SKM-1 treated with dmso at 0.1 percent for 144 hours (cell line): ENCODE measurements at regions not wholly inside any gene's neighbourhood (a gene's known extent, or its start where the extent isn't known, plus 50 kb on each side); places are given as distances from the start of the nearest gene placed in this dataset.
"Not testable (repeated sequence)": the region's sequence is repeated elsewhere in the genome, so short reads cannot be mapped to it uniquely, and the experiment has no call there.

Source experiments
- DNase-seq: peaks from one replicate; lab custom pipeline; 2025; ENCODE audit not compliant: unreplicated experiment; lab: John Stamatoyannopoulos, UW

DNA sequence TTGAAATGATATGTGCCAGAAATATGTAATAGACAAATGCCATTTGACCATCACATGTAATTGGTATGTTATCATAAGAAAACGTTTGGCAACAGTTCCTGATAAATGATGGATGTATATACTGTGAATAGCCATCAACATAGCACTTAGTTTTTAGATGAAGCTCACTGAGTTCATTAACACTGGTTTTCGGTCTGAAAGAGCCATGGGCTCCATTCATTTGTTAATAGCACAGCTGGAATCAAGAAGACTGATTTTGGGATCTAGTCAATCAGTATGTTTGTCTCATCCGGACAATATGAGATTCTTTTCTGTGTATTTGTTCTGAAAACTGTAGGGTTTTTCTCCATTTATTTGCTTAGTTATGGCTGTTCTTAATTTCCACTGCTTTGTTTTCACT, 413.5 kb upstream of the CLINT1 start:
- DNase-seq: no peak

DNA sequence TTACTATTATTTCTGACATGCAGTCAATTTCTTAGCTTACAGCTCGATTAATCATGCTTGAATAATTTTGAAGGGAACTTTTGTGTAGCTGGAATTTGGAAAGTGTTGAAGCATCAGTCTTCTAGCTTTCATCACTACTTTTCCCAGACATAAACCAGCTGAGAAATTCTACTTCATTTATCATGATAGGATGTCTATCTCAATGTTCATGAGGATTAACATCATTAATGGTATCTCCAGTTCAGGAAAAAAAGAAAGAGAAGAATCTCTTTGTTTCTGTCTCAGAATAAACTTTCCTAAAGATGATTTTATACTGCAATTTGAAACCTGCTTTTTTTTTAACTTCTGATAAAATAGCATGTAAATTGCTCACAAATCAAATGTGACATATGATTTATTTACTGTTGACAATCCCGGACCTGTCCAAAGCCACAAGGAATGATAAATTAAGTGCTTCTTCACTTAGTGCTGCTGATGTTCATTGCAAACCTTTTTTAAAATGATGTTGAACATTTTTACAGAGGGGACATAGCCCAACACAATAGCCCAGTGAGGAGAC, 412.1 kb upstream of the CLINT1 start:
- DNase-seq: no peak

DNA sequence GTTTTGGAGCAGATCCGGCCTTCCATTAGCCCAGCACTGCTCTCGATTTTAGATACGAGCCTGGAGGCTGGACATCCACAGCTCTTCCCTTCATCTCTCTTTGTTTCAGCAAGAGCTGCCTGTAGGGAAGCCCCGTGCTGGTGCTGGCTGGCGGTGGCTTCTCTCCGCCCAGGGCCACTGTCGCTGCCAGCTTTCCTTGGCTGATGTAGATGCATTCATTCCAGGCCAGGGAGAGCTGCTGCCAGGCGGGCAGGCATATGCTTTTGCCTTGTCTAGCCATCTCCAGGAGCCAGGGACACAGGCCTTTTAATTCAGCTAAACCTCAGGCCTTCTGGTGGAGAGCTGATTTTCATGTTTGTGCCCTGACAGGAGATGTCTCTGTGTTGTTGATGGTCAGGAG, 409.3 kb upstream of the CLINT1 start:
- DNase-seq: no peak

DNA sequence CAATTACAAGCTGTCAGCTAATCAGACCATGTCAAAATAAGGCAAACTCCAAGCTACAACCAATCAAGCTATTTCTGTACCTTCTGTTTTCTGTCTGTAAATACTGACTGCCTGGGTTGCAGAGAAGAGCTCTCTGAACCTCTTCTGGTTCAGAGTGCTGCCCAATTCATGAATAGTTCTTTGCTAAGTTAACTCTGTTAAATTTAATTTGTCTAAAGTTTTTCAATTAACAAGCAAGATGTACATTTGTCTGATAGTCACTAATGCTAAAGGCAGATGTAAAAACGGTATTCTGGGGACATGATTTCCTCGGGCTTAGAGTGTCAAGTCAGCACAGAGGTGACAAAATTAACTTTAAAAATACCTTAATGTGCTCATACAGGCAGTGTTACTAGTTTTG, 408.3 kb upstream of the CLINT1 start:
- no peak for DNase-seq

DNA sequence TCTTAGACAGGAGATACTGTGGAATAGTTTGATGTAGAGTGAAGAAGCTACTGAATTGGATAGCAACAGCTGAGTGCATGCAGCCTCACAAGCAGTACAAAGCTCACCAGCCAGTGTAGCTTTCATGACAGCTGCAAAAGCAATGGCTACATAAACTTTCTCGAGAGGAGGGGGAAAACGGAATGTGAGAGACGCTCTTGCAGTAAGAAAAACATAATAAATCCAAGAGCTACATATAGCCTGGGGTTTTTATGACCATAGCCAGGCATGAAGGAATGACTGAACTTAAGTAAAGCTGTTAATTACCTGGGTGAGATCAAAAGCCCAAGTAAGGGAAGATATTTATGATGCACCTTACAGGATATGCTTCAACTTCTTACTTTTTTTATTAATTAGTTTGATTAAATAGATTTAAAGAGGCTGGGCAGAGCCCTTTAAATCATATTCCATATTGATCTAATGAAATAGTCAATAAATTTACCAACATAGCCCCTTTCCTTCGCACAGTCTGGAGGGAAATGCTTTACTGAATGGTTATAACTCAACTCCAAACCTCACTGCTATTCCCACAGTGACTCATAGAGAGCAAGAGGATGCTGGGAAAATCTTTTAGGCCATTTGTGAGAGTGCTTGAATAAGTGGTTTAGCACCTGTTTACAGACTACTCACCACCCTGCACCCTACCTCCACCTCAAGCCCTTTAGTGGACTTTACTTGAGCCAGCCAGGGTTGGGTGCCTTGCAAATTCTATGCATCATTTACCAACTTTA, 407.2 kb upstream of the CLINT1 start:
- DNase-seq: no peak

DNA sequence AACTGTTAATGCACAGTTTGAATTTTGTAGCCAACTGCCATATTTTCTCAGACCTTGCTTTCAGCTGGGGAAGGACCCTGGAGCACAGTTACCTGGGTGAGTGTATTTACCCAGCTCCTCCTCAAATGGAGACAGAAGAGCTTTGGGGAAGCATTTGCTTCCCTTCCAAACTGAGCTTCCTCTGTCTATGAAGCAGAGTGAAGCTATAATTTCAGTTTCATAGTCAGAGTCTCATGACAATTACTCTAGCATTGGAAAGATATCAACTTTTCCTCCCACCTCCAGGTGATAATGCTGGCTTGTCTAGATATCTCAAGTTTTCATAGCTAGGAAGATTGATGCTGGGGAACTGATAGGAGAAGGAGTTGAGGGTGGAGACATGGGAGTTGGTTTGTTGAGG, 406.4 kb upstream of the CLINT1 start:
- no peak for DNase-seq

DNA sequence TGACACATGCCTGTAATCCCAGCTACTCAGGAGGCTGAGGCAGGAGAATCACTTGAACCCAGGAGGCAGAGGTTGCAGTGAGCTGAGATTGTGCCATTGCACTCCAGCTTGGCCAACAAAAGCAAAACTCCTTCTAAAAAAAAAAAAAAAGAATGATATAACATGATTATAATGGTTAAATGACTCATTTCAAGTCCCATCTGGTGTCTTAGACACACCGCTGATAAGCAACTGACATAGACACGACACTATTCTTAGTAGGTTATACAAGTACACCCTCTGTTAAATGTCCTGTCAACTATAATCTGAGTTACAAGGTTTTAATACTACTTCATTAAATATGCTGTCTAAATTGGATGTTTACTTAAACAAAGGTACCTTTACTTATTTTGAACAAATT, 405.3 kb upstream of the CLINT1 start:
- DNase-seq: no peak

DNA sequence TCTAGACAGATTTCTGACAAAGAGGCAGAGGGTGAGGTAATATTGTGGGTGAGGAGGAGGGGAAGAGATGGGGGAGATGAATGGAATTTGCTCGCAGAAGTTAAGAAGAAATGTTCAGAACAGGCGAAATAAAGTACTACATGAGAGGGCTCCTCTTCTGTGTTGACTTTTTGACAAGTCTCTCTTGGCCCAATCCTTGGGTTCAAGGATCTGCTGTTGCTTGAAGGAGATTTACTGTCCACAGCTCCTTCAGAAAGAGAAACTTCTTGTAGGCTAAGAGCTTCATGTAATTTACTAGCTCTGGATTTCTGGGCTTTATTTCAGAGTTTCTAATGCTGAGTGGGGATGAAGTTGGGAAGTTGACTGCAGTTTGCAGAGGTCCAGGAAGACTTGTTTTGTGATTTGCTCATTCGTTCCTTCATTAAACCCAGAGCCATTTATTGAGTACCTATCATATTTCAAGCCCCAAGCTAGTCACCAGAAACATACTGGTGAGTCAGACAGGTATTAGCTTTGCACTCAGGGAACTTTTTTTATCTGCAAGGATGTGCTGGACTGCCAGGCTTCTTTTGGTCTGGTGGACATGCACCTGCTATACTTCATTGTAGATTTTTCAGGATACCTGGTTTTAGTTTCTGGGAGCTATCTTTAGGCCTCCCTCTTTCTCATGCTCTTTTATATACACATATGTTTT, 402.9 kb upstream of the CLINT1 start:
- no peak for DNase-seq

DNA sequence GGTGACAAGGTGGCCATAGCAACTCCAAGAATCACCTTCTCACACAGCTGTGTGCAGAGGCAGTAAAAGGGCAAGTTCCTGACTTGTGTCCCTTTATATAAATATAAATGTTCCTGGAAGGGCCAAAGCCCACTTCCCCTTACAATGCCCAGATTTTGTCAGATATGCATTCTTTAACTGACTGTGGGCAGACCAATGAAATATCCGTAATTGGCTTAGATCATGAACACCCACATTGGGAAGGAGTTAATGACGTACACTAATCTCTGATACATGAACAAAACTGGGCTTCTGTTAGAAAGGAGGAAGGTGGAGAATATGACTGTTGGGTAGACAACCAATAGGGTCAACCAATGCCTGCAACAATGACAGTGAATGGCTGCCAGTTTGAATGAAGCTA, 397.2 kb upstream of the CLINT1 start:
- DNase-seq: no peak

DNA sequence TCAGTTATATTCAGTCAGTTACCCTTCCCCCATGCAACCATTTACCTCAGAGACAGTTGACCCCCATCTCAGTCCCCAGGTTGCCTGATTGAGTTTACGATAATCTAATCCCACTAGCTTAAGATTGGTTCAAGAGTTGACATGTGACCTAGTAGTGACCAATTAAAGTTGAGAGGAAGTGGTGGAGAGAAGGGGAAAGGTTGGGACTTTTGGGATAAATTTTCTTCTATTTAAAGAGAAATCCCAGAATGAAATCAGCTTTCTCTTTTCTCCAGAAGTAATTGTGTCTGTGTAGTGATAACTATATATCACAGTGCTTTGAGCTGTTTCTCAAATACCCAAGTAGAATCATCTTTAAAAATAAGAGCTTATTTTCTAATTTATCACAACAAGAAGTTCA, 396.7 kb upstream of the CLINT1 start:
- DNase-seq: no peak

DNA sequence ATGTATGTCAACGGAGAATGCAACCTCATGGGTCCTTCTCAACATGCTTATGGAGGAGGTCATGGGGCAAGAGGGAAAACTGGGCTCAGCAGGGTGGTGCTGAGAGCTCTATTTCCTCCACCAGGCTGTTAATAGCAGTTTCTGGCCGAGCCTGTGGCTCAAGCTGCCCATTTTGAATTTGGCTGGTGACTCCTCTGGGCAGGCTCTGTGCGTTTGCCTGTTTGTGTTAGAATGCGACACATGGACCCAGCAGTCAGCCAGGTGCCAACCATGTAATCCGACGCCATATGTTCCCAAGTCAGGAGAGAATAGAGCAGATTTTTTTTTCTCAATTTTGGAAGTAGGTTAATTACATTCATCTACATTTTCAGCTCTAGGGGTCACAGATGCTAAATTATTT, 387.7 kb upstream of the CLINT1 start:
- no peak for DNase-seq

DNA sequence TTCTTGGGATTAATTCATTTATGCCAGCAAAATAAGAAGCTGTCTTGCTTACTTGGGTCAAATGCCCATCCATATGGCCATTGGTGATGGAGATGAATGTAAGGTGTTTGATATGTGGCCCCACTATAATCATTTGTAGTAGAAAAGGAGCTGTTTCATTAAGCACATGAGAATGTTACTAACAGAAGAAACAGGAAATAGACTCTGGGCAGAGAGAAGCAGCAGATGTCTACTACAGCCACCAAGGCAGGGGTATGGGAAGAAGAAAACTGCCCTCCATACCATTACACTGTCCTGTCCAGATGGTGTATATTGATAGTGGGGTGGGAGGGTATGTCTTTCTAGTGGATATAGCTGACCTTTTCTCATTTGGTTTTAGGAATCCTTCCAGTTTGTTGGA, 386.6 kb upstream of the CLINT1 start:
- DNase-seq: no peak

DNA sequence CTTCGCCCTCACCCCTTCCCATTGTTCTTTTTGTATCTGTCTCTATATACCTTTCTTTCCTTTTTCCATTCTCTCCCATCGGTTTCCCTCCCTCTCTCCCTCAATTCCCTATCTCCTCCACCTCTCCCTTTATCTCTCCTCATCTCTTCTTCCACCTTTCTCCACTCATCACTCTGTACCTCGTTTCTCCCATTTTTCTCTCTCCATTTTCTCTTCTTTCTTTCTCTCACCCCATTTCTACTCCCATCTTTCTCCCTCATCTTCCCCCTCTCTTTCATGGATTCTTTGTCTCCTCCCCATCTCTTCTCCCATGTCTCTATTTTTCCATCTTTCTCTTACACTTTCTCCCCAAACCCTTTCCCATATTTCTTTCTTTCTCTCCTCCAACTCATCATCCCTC, 385.9 kb upstream of the CLINT1 start:
- DNase-seq: no peak

DNA sequence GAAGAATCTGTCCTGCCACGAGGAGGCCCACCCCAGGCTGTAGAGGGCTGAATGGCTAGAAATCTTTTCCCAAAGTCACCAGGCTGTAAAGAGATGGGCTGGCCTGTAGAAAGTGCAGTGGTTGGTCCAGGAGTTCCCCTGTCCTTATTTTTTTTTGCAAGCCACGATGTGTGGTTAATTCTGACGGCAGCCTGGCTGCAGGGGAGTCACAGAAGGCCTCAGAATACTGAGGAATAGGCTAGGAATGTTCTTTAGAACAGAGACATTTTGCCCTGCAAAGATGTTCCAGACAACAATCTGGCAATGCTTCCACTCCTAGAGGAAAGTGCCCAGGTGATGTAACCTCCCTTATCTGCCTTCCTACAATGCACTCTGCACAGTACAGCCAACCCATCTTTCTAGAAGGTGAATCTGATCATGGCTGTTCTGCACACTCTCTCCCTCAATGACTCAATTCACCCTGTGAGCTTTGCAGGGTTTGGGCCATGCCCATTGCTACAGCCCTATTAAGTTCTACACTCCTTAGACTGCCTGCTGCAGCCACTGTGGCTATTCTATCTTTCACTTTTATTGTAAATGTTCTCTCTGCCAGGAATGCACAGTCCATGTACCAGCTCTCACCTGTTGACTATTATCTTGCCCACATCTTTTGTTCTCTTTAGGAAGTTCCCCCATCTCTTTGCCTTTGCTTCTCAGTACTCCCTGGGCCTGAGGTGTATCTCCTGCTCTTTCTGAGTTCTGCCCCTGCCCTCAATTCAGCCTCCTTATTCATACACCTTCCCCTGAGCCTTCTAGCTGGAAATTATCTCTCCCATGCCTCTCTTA, 377.8 kb upstream of the CLINT1 start:
- DNase-seq: no peak

DNA sequence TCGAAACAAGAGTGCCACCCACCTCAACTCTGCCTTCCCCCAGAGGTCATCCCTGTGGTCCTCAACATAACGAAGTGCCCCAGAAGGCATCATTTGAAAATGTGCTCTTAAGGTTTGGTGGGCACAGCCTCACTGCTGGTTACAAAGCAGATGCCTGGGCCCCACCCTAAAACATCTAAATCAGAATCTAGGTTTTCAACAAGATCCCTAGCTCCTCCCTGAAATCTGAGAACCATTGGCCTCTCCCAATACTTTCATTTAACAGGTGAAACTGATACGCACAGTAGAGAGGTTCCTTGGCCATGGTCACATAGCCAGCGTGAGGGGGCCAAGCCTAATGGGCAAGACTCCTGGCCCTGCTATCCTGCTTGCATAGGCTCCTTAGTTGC, 376.2 kb upstream of the CLINT1 start:
- DNase-seq: no peak

DNA sequence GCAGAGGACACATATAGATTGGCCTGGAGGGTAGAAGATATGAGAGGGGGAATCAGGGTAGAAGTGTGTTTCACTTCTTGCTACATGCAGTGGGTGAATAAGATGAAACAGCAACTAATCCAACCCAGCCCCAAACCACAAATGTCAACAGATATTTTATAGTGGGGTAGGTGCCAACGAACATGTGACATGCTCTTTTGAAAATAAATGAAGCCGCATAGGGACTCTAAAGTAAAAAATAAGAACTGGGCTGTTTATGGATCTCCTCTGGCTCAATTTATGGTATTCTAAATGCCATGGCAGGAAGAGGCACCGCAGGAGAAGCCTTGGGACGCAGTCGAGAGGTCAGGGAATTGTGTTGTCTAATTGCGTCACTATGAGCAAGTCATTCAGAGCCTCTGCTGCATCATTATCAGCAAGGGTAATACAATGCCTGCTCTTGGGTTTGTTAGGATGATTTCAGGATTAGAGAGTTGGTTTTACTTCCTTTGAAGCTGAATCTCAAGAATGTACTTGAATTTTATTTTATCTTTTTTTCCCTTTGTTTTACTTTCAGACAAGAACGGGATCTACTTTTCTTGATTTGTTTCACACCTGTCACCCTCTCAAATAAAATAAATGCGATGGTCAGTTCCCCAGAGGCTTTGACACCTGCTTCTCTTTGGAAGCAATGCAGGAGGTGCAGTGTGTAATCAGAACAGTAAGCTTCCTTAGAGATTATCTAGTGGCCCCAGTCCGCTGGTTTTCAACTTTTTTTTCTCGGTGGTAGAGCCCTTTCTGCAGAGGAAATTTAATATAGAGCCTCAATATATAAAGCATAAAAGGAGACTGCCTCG, 375.6 kb upstream of the CLINT1 start:
- DNase-seq: no peak

DNA sequence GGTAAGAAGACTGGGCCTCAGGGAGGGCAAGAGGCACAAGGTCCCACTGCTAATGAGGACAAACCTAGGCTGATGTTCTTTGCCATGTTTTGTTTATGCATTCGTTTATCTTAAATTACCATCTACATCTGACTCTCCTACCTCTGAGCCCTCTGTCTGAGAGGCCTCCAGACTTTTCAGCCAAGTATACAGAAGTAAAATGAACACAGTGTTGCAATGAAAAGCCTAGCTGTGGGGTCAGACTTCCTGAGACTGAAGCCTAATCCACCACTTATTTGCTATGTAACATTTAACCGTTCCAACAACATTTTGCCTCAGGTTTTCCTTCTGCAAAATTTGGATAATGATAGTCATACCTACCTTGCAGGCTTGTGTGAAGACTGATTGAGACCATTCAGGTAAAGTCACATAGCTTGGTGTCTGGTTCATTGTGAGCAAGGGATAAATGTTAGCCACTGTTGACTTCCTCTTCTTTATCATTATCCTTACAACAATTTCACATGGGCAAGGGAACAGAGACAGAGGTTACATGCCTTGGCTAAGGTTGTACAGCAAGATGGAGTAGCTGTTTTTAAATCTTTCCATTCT, 374.9 kb upstream of the CLINT1 start:
- DNase-seq: peak; percentile 64

DNA sequence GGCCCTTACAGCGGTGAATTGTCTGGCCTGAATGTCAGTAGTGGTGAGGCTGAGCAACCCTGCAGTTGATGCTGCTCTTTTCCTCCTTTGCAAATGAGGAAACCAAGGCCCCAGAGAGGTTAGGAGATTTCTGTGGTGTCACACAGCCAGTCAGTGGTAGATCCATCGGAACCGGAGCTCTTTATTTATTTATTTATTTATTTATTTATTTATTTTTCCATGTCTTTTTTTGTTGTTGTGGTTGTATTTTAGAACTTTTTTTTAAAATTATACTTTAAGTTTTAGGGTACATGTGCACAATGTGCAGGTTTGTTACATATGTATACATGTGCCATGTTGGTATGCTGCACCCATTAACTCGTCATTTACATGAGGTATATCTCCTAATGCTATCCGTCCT, 368.4 kb upstream of the CLINT1 start:
- not testable (repeated sequence) for DNase-seq

DNA sequence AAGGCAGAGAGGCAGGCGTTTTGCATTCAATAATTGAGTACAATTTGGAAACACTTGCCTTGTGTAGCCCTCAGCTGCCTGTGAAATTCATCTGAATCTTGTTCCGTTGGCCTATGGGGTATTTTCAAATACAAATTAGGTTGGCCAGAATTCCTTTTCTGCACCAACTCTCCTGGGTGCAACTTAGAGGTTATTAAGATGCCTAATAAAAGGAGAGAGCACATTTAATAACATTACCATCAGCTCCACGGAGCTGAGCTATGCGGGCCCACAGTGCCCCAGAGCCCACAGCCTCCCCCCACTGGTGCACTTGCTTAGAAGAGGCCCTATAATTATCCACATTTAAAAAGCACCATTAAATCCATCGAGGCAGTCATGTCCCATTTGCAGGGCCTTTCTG, 367.6 kb upstream of the CLINT1 start:
- no peak for DNase-seq

DNA sequence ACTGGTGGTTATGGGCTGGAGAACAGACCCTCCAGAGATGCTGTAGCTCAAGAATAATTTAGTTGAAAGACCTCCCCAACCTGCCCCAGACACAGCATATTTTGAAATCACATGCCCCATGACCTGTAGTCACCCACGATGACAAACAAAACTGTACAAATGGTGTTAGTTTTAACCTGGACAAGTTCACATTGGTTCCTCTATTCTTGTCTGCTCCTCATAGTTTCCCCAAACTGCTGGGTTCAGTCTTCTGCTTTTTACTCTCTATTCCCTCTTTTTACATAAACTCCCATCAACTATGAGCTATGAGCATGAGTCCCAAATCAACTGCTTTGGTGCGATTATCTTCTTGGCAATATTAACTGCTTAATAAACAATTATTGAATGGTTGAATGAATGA, 365.3 kb upstream of the CLINT1 start:
- peak; percentile 65 for DNase-seq
